ENCODE measurements at regions not wholly inside any gene's neighbourhood (a gene's known extent, or its start where the extent isn't known, plus 50 kb on each side); places are given as distances from the start of the nearest gene placed in this dataset.
"Not testable (repeated sequence)": the region's sequence is repeated elsewhere in the genome, so short reads cannot be mapped to it uniquely, and the experiment has no call there.

DNA sequence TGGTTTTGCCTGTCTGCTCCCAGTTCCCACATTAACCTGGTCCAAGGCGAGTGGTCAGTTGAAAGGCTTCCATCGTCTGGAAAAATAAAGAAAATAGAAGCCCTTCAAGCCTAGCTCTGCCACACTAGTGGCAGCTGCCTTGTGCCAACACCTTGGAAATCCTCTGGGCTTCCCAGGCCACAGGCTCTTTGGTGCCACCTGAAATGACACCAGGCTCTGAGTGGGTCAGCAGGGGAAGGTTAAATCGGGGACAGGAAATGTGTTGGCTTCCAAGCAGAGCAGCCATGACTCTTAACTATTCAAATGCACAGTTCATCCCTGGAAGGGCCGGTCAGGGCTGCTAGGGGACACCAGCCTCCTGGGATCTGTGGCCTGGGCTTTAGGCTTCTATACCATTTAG, 558.7 kb downstream of the MATN1 start:
- no peak for DNase-seq

DNA sequence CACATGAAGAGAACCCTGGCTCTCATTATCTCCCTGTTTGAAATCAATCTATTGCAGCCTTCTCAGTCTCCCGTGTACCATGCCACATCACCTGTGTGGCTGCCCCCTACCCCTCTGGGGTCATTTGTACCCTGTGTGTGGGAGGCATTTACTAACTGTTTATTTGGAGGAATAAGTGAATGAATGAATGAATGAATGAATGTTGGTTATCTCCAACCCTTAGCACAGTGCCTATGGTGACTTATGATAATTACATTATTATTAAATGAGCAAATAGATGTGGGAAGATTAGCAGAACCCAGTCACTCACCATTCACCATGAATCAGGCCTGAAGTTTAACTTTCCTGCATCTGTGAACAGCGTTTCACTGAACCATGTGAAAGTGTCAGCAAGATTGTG, 560.8 kb downstream of the MATN1 start:
- DNase-seq, result no peak

DNA sequence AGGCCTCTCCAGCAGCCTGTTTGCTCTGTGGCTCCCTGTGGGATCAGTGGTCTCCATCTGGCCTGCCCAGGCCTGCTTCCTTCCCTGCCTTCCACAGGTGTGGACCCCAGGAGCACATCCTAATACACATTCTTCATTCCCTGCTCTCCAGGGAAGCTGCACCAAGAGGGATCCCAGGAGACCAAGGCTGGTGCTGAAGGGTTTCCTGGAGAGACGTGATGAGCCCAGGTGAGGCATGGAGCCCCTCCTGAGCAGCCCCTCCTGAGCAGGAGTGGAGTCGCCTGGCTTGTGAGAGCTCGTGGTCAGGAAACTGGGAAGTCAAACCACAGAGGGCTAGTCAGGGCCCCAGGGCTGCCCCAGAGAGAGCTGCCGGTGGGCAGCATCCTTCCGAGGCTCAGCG, 561.4 kb downstream of the MATN1 start:
- no peak for DNase-seq

DNA sequence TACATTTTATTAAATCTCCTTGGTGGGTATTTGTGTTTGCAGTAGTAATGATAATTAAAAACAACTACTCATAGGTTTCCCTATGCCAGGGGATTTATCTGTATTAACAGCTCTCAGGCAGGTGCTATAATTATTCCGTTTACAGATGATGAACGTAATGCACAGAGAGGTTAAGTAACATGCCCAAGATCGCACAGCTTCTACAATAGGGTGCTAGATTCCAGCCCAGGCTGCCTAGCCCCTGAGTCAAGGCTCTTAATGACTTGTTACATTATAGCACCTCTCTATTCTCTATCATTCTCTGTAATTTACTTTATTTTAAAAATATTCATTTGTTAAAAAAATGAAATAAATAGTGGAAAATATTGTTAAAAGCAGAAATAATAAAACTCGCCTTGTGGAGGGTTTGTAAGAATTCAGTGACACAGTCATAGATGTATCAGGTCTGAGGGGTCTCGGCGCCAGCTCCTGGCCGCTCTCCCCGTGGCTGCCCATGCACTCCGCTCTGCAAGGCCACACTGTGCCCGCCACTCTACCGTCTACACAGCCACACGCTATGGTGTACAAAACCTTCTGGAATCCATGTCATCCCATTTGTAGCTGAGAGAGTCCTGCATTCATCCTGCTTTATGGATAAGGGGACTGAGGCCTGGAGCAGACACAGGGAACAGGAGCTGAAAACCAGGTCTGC, 562.2 kb downstream of the MATN1 start:
- DNase-seq, result no peak

DNA sequence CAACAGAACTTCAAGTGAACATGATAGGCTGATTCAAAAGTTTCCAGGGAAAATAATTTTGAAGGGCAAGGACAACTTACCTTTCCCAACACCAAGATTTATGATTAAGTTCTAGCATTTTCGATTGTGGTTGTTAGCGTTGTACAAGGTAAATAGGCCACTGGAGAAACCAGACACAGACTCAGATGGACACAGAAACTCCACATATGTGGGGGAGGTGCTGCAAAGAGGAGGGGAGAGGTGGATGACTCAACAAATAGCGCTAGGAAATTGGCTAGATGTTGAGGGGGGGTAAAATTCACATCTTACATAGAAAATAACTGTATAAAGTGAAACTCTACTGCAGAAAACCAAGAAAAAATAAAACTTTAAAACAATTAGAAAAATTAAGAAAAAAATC, 564.4 kb downstream of the MATN1 start:
- no peak for DNase-seq

DNA sequence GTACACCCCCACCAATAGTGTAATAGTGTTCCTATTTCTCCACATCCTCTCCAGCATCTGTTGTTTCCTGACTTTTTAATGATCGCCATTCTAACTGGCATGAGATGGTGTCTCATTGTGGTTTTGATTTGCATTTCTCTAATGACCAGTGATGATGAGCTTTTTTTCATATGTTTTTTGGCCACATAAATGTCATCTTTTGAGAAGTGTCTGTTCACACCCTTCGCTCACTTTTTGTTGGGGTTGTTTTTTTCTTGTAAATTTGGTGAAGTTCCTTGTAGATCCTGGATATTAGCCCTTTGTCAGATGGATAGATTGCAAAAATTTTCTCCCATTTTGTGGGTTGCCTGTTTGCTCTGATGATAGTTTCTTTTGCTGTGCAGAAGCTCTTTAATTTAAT, 567.7 kb downstream of the MATN1 start:
- not testable (repeated sequence) for DNase-seq

DNA sequence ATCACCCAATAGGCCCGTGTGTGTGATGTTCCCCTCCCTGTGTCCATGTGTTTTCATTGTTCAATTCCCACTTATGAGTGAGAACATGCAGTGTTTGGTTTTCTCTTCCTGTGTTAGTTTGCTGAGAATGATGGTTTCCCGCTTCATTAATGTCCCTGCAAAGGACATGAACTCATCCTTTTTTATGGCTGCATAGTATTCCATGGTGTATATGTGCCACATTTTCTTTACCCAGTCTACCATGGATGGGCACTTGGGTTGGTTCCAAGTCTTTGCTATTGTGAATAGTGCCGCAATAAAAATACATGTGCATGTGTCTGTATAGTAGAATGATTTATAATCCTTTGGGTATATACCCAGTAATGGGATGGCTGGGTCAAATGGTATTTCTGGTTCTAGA, 568.1 kb downstream of the MATN1 start:
- not testable (repeated sequence) for DNase-seq

DNA sequence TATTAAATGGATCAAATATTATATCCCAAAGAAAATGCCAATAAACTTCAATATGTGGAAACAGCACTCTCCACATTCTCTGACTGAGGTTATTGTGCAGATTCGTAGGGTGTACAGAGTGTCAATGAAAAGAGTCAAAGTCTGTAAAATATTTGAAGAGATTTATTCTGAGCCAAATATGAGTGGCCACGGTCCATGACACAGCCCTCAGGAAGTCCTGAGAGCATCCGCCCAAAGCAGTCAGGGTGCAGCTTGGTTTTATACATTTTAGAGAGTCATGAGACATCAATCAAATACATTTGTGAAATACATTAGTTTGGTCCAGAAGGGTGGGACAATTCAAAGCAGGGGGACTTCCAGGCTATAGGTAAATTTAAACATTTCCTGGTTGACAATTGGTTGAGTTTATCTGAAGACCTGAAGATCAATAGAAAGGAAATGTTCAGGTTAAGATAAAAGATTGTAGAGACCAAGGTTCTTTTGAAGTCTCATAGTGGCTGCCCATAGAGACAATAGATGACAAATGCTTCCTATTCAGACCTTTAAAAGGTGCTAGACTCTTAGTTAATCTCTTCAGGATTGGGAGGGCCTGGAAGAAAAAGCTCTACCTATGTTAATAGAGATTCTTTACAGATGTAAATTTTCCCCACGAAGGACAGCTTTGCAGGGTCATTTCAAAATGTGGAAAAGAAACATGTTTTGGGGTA, 569.5 kb downstream of the MATN1 start:
- DNase-seq, result no peak

DNA sequence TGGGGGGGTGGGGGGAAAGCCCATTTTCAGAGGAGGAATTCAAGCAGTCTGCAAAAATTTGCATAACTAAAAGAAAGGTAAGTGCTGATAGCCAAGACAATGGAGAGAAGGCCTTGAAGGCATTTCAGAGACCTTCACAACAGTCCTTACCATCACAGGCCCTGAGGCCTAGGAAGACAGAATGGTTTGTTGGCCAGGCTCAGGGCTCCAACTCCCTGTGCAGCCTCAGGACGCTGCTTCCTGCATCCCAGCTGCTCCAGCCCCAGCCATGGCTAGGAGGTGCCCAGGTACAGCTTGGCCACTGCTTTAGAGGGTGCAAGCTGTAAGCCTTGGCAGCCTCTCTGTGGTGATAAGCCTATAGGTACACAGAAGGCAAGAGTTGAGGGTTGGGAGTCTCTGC, 571.6 kb downstream of the MATN1 start:
- DNase-seq, result no peak

DNA sequence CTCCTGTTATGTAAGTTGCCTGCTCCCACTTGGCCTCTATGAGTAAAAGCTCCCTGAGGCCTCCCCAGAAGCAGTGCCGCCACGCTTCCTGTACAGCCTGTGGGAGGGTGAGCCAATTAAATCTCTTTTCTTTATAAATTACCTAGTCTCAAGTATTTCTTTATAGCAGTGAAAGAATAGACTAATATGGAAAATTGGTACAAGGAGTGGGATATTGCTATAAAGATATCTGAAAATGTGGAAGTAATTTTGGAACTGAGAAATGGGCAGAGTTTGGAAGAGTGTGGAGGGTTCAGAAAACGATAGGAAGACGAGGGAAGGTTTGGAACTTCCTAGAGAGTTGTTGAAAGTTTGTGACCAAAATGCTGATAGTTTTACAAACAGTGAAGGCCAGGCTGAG, 572.3 kb downstream of the MATN1 start:
- no peak for DNase-seq

DNA sequence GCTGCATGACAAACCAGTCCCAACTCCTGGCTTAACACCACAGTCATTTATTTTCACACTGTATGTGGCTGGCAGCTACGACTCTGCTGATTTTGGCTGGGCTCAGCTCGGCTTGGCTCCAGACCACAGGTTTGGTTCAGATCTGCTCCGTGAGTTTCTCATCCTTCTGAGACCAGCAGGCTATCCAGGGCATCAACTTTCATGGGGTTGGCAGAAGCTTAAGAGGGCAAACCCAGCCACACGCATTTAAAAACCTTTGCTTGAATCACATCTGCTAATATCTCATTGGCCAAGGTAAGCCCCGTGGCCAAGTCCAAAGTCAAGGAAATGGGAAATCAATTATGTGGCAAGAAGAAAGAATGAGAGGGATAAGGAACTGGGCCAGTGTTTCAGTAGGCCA, 574.2 kb downstream of the MATN1 start:
- no peak for DNase-seq

DNA sequence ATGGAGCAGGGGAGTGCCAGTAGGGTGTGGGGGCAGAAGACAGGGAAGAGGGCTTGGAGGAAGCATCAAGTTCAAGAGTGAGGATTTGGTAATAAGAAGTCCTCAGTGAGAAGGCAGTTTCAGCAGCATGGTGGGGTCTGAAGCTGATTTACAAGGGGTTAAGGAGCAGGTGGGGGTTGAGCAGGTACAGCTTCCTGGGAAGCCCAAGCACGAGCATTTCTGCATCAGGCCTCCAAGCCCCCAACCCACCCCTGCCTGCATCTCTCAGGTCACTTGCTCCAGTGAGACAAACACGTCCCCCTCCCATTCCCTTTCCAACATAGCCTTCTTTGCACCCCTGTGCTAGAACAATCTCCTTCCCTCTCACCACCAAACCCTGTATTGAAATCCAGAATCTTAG, 574.7 kb downstream of the MATN1 start:
- DNase-seq, result no peak

DNA sequence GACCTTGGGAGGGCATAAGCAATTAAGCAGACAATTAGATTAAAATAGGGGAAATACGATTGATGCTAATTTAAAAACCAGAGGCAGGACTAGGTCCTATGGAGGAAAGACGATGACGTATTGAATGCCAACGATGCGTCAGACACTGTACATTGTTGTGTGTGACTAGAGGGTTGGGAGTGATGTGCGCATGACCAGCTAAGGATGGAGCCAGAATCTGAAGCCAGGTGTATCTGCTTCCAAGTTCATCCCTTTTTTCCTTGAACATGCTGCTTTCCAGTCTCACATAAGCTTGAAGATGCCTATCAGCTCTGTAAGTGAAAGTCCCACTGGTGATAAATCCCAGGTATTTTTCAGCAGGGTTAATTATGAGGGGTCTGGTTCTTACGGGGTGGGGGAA, 576.2 kb downstream of the MATN1 start:
- no peak for DNase-seq

DNA sequence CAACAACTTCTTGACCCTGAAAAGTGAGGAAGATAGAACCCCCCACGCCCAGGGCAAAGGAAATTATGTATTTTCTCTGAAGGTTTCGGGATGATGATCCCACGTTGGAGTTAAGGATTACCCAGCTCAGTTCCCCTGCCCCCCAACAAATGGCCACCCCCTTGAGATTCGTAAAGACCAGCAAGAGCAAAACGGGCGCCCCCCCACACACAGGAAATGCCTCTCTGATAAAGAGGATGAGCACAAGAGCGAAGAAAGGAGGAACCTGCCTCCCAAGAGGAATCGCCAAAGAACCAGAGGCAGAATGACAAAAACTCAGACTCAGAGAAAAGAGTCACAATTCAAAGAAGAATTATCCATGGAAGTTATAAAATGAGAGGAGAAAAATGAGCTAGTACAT, 576.9 kb downstream of the MATN1 start:
- DNase-seq, result no peak

DNA sequence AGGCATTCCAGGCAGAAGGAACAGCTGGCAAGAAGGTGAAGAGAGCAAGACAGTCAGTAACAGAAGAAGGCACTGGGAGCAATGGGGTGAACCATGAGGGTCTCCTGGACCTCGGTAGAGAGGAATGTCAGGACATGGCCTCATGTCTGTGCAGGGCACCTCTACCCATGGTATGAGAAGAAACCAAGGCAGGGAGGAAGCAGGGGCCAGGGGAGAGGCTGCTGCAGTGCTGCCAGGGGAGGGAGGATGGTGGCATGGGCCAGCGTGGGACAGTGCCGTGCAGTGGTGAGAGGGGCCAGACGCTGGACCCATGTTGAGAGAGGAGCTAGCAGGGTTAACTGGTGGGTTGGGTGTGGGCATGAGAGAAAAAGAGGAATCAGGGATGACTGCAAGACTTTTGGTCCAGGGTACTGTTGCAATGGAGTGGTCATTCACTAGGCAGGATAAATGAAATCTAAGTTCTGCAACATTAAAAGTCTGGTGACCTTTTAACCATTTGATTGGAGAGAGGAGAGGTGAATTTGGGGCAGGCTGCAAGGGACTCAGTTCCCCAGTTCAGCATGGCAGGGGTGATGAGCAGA, 577.6 kb downstream of the MATN1 start:
- no peak for DNase-seq

DNA sequence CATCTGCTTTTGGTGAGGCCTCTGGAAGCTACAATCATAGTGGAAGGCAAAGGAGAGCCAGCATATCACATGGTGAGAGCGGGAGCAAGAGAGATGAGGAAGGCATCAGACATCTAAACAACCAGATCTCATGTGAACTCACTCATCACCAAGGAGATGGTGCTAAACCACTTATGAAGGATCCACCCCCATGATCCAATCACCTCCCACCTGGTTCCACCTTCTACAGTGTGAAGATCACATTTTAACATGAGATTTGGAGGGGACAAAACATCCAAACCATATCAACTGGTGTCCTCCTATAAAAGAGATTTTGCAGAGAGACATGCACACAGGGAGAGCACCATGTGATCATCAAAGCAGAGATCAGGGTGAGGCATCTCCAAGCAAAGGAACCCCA, 578.6 kb downstream of the MATN1 start:
- no peak for DNase-seq

DNA sequence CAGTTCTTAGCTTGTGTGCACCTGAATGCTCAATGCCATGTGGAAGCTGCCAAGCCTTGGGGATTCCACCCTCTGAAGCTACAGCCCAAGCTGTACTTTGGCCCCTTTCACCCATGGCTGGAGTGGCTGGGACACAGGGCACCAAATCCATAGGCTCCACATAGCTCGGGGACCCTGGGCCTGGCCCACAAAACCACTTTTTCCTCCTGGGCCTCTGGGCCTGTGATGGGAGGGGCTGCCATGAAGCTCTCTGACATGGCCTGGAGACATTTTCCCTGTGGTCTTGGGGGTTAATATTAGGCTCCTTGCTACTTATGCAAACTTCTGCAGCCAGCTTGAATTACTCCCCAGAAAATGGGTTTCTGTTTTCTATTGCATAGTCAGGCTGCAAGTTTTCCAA, 579.9 kb downstream of the MATN1 start:
- DNase-seq, result no peak

DNA sequence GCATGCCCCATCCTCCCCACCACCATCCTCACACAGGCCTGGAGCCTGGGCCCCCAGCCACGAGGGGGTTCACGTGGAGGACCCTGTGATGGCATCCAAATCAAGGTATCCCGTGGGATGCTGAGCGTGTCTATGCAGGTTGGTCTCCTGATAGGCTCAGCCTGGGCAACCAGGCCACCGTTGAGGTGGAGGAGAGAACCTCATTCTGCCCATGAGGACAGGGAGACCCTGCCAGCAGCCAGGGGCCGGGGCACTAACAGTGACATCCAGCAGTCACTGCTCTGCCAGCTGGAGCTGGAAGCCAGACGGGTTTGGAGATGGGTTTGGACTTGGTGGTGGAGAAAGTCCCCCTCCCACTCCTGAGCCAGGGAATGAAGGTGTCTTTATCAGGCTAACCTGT, 582.8 kb downstream of the MATN1 start:
- no peak for DNase-seq

DNA sequence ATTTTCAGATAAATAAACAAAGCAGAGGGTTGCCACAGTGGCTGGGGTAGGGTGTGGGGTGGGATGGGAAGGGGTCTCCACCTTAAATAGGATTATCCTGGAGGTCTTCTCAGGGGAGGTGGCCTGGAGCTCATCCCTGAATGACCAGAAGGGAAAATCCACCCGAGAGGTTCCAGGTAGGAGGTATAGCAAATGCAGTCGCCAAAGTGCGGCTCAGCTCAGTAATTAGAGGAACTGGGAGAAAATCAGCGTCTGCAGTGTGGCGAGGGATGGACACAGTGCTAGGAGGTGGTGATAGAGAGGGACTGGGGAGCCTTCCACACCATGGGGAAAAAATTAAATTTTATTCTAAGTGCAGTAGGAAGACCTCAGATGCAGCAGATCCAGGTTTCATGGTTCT, 584.5 kb downstream of the MATN1 start:
- DNase-seq, result no peak

DNA sequence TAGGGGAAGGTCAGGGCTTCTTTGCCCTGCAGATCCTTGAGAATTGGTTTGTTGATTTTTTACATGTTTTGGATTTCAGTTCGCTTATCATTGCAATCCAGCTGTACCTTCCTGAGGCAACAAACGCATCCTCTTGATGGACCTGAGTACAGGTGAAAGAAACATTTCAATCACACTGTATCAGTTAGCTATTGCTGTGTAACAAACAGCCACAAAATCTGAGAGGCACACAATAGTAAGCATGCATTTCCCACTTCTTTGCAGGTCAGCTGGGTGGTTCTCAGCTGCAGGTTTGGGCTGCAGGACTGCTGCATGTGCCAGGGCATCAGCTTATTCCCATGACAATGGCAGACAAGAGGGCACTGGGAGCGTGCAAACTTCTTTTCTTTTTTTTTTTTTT, 586.4 kb downstream of the MATN1 start:
- no peak for DNase-seq

DNA sequence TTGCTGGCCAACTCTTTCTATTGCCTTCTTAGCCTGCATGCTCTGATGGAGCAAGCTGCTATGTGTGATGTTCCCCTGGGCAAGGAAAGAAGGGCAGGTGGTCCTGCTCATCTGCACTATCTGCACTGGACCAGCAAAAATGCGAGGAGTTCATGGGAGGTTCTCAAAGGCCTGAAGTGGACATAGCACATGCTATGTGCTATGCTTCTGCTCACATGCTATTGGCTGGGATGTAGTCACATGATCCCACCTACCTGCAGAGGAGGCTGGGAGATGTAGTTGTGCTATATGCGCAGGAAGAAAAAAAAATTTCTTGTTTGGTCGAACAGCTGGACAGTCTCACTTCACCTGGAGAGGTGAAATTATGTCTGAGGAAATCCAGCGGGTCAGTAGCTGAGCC, 587.7 kb downstream of the MATN1 start:
- no peak for DNase-seq

DNA sequence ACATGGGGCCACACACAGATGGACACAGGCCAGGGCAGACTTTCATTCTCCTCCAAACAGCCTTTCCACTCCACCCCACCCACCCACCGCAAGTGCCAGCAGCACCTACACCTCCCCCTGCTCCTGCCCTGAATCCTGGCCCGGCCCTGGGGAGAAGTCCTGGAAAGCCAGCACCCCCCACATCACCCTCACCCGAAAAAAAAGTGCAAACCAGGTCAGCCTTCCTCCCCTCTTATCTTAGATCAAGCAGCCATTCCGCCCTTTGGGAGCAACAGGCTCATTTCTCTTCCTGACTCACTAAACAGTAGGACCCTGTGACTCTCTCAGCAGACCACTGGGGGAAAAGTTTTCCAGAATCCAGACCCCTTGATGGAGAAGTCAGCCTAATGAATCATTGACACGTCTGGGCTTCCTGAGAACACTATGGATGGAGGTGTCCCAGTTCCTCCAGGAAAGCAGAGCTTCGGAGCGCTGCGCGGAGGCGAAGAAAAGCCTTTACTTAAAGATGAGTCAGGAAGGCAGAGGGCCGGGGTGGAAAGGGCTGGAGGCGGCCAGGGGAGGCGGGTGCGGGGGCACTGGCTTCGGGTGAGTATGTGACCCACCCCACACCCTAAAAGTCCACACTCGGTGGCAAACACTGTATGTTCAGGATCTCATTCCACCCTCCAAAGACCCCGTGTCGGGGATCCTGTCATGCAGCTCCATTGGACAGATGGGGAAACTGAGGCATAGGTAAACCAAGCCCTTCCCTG, 588.7 kb downstream of the MATN1 start:
- no peak for DNase-seq

DNA sequence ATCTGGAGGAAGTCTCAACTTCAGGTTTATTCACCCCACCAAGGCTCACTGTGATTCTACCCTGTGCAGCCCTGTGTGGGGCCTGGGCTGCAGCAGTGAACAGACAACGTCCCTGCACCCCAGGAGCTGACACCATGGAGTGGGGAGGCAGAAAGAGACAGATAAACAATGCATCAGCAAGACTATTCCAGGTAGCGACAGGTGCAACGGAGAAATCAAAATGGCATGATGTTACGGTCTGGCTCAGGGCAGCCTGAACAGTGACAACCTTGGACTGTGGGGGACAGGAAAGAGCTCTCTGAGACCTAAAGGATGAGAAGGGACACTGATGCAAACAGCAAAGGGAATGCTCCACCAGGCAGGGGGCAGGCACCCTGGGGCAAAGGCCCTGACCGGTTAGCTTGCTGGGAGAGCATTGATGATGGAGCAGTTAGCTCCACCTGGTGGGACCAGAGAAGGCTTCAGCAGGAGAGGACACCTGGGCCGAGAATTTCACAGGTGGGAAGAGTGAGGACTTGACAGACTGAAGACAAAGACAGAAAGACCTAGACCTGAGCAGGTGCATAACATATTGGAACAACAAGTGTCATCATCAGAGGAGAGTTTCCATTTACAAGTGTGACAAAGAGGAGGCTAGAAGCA, 589.9 kb downstream of the MATN1 start:
- no peak for DNase-seq

Measured in EL (cell line).